Parathyroid adenoma (tissue), 2 donors: ENCODE measurements at regions not wholly inside any gene's neighbourhood (a gene's known extent, or its start where the extent isn't known, plus 50 kb on each side); places are given as distances from the start of the nearest gene placed in this dataset.

ENCODE experiments used
- H2AFZ ChIP-seq: fragments of 300-600 bp; sonication (generic); one replicate; pipeline ENCODE4 v1.7.0; 2017; ENCODE audit warnings: antibody characterized with exemption, mild to moderate bottlenecking
- H3K27ac ChIP-seq: fragments of 300-600 bp; sonication (generic); one replicate; pipeline ENCODE4 v1.7.0; 2017
- H3K27me3 ChIP-seq: fragments of 300-600 bp; sonication (generic); one replicate; pipeline ENCODE4 v1.7.0; 2017; ENCODE audit warnings: low read length; ENCODE audit not compliant: control insufficient read depth, insufficient read depth
- H3K36me3 ChIP-seq: fragments of 300-600 bp; sonication (generic); one replicate; pipeline ENCODE4 v1.7.0; 2017; ENCODE audit warnings: low read length; ENCODE audit not compliant: control insufficient read depth, insufficient read depth
- H3K4me1 ChIP-seq: fragments of 300-600 bp; sonication (generic); one replicate; pipeline ENCODE4 v1.7.0; 2017; ENCODE audit warnings: control low read depth
- H3K4me2 ChIP-seq: fragments of 300-600 bp; sonication (generic); one replicate; pipeline ENCODE4 v1.7.0; 2017; ENCODE audit warnings: low read length
- H3K4me3 ChIP-seq: fragments of 300-600 bp; sonication (generic); one replicate; pipeline ENCODE4 v1.7.0; 2017; ENCODE audit warnings: low read depth, low read length
- H3K79me2 ChIP-seq: fragments of 300-600 bp; sonication (generic); one replicate; pipeline ENCODE4 v1.7.0; 2017; ENCODE audit warnings: control low read depth
- H3K9ac ChIP-seq: fragments of 300-600 bp; sonication (generic); one replicate; pipeline ENCODE4 v1.7.0; 2017; ENCODE audit warnings: mild to moderate bottlenecking
- H3K9me3 ChIP-seq: fragments of 300-600 bp; sonication (generic); one replicate; pipeline ENCODE4 v1.7.0; 2017; ENCODE audit warnings: low read length; ENCODE audit not compliant: control insufficient read depth
- CTCF ChIP-seq: fragments of 300-600 bp; sonication (generic); IDR thresholded peaks from one replicate; pipeline ENCODE4 v1.7.0; 2017; ENCODE audit warnings: antibody characterized with exemption, mild to moderate bottlenecking
- donor health status: primary hyperparathyroidism.

DNA sequence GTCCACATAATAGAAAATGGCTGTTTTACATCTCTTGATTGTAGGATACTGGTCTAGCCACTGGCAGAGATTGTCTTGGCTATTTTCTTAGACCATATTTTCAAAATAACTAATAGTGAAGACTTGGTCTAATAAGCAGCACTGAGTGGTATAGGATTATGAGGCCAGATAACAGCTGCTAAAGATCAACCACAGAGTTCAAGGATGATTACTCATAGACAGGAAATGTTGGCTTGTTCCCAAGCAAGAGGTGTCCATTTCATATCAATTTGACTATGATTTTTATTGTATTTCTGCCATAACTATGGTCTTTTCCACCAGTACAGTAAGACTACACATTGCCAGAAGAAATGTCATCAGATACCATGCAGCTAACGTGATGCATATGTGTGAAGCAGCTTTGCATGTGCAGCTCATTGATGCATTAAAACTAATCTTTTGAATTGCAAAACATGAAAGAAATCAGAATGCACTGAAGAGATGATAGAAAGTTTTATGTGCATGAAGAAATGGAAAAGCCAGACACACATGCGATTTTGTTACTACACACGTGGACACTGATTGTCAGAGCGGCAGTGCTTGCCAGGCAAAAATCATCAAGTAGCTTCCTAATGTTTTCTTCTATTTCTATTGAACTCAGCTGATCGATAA, 693.3 kb downstream of the CDH11 start:
- Histone ChIP-seq H3K4me2 (no peak overlapping the region), H3K27ac (no peak overlapping the region)

GRCh38 chr16:64426131-64426666, 695.7 kb downstream of the CDH11 start:
- Histone ChIP-seq H3K9me3 (no peaks in the 10 kb centered on the region), H3K4me3 (no peak overlapping the region), H3K27me3 (no peaks in the 10 kb centered on the region), H2AFZ (no peak overlapping the region), H3K27ac (no peak overlapping the region), H3K36me3 (no peaks in the 10 kb centered on the region), H3K9ac (no peak overlapping the region), H3K79me2 (no peaks in the 10 kb centered on the region), H3K4me1 (no peaks in the 10 kb centered on the region), H3K4me2 (no peak overlapping the region)
- no peak for TF ChIP-seq CTCF

More for the DNA sequence above, 693.3 kb downstream of the CDH11 start:
- Histone ChIP-seq H3K9ac (no peak overlapping the region), H3K4me3 (no peak overlapping the region), H3K9me3 (no peaks in the 10 kb centered on the region), H2AFZ (no peak overlapping the region), H3K79me2 (no peaks in the 10 kb centered on the region), H3K4me1 (no peaks in the 10 kb centered on the region), H3K36me3 (no peaks in the 10 kb centered on the region), H3K27me3 (no peaks in the 10 kb centered on the region)
- TF ChIP-seq CTCF = no peak

DNA sequence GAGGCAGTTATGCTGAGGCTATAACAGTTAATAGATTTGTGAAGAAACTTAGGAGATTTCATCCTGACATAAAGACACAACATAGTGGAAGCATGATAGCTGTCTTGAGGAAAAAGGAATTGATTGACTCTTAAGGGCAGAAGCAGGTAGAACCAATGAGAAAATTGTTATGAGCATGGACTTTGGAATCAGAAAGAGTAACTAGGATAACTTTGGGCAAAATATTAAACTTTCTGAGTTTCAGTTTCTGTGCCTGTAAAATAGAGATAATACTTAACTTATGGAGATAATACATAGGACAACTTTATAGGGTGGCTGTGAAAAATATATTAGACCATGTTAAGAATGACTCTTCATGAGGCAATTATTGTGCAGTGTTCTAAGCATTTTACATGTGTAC, 696.5 kb downstream of the CDH11 start:
- no peak overlapping the region for H3K4me2 ChIP-seq
- H3K79me2 ChIP-seq = no peaks in the 10 kb centered on the region
- no peaks in the 10 kb centered on the region for H3K27me3 ChIP-seq
- no peak for TF ChIP-seq CTCF
- no peaks in the 10 kb centered on the region for H3K36me3 ChIP-seq
- H3K27ac ChIP-seq = no peak overlapping the region
- no peak overlapping the region for H2AFZ ChIP-seq
- H3K9ac ChIP-seq = no peak overlapping the region
- no peaks in the 10 kb centered on the region for H3K4me1 ChIP-seq
- H3K9me3 ChIP-seq = no peaks in the 10 kb centered on the region
- H3K4me3 ChIP-seq = no peak overlapping the region

DNA sequence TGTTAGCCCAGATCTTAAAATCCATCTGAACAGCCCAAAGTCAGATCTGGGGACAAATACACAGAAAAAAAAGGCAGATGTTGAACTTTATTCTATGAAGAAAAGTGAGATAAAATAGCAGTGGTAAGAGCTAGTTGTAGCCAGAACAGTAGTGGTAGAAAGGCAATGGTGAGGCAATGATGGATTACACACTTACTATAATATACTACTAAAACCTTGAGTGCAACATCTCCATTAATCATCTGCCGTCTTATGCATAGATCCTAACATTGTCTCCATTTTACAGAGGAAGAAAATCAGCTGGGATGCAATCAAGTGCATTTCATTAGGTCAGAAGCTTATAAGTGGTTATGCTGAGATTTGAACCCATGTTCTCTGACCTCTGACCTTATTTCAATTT, 699.6 kb downstream of the CDH11 start:
- no peak for TF ChIP-seq CTCF
- H3K9ac ChIP-seq = no peak overlapping the region
- no peaks in the 10 kb centered on the region for H3K4me1 ChIP-seq
- H2AFZ ChIP-seq = no peak overlapping the region
- no peak overlapping the region for H3K4me3 ChIP-seq
- H3K27ac ChIP-seq = no peak overlapping the region
- H3K27me3 ChIP-seq = no peaks in the 10 kb centered on the region
- no peak overlapping the region for H3K4me2 ChIP-seq
- no peaks in the 10 kb centered on the region for H3K36me3 ChIP-seq
- no peaks in the 10 kb centered on the region for H3K79me2 ChIP-seq
- H3K9me3 ChIP-seq = no peaks in the 10 kb centered on the region

DNA sequence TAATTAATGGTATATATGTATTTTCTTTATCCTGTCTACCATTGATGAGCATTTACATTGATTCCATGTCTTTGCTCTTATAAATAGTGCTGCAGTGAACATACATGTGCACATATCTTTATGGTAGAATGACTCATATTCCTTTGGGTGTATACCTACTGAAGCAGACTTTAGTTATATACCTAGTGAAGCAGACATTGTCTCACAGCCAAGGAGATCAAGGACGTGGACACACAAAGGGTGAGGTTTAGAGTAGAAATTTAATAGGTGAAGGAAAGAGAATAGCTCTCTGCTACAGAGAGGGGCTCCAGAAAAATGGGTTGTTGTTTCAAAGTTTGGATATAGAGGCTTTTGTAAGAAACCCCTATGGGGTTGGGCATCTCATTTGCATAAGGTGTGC, 700.3 kb downstream of the CDH11 start:
- no peak overlapping the region for H3K9ac ChIP-seq
- H3K36me3 ChIP-seq = no peaks in the 10 kb centered on the region
- no peak overlapping the region for H3K4me3 ChIP-seq
- no peaks in the 10 kb centered on the region for H3K4me1 ChIP-seq
- no peaks in the 10 kb centered on the region for H3K9me3 ChIP-seq
- no peaks in the 10 kb centered on the region for H3K79me2 ChIP-seq
- no peak overlapping the region for H3K4me2 ChIP-seq
- TF ChIP-seq CTCF = no peak
- no peaks in the 10 kb centered on the region for H3K27me3 ChIP-seq
- no peak overlapping the region for H3K27ac ChIP-seq
- no peak overlapping the region for H2AFZ ChIP-seq
